ENCODE measurements at regions not wholly inside any gene's neighbourhood (a gene's known extent, or its start where the extent isn't known, plus 50 kb on each side); places are given as distances from the start of the nearest gene placed in this dataset.
"Not testable (repeated sequence)": the region's sequence is repeated elsewhere in the genome, so short reads cannot be mapped to it uniquely, and the experiment has no call there.

- in situ Hi-C loops (cut with HindIII; ENCODE audit: low pct_unique_long_range_greater_than_20kb, low sequenced_read_pairs): no loop called here
- DNase-seq (ENCODE audit: low read depth, low spot score): no peak
Measured at GRCh38 chr1:73100216-73100615, 817.9 kb upstream of the NEGR1 start.

GRCh38 chr1:73097917-73098316, 815.6 kb upstream of the NEGR1 start:
- in situ Hi-C loops (cut with HindIII; ENCODE audit: low pct_unique_long_range_greater_than_20kb, low sequenced_read_pairs): no loop called here
- DNase-seq (ENCODE audit: low read depth, low spot score): no peak

GRCh38 chr1:73096841-73097240, 814.5 kb upstream of the NEGR1 start:
- in situ Hi-C loops (cut with HindIII; ENCODE audit: low pct_unique_long_range_greater_than_20kb, low sequenced_read_pairs): no loop called here
- no peak for DNase-seq (ENCODE audit: low read depth, low spot score)

- no peak for DNase-seq (ENCODE audit: low read depth, low spot score)
- in situ Hi-C loops (cut with HindIII; ENCODE audit: low pct_unique_long_range_greater_than_20kb, low sequenced_read_pairs): no loop called here
Measured at GRCh38 chr1:73092383-73092782, 810.0 kb upstream of the NEGR1 start.

- DNase-seq (ENCODE audit: low read depth, low spot score): no peak
- in situ Hi-C loops (cut with HindIII; ENCODE audit: low pct_unique_long_range_greater_than_20kb, low sequenced_read_pairs): no loop called here
Measured at GRCh38 chr1:73066866-73067265, 784.5 kb upstream of the NEGR1 start.

- in situ Hi-C loops (cut with HindIII; ENCODE audit: low pct_unique_long_range_greater_than_20kb, low sequenced_read_pairs): no loop called here
- no peak for DNase-seq (ENCODE audit: low read depth, low spot score)
Measured at GRCh38 chr1:73065339-73066041, 783.2 kb upstream of the NEGR1 start.

GRCh38 chr1:73056826-73057225, 774.5 kb upstream of the NEGR1 start:
- DNase-seq (ENCODE audit: low read depth, low spot score): no peak
- in situ Hi-C loops (cut with HindIII; ENCODE audit: low pct_unique_long_range_greater_than_20kb, low sequenced_read_pairs): no loop called here

GRCh38 chr1:73044241-73045036, 762.1 kb upstream of the NEGR1 start:
- DNase-seq (ENCODE audit: low read depth, low spot score): no peak
- in situ Hi-C loops (cut with HindIII; ENCODE audit: low pct_unique_long_range_greater_than_20kb, low sequenced_read_pairs): no loop called here

- in situ Hi-C loops (cut with HindIII; ENCODE audit: low pct_unique_long_range_greater_than_20kb, low sequenced_read_pairs): no loop called here
- no peak for DNase-seq (ENCODE audit: low read depth, low spot score)
Measured at GRCh38 chr1:73042403-73042802, 760.1 kb upstream of the NEGR1 start.

- no peak for DNase-seq (ENCODE audit: low read depth, low spot score)
- in situ Hi-C loops (cut with HindIII; ENCODE audit: low pct_unique_long_range_greater_than_20kb, low sequenced_read_pairs): no loop called here
Measured at GRCh38 chr1:73040811-73041210, 758.5 kb upstream of the NEGR1 start.

- in situ Hi-C loops (cut with HindIII; ENCODE audit: low pct_unique_long_range_greater_than_20kb, low sequenced_read_pairs): no loop called here
- no peak for DNase-seq (ENCODE audit: low read depth, low spot score)
Measured at GRCh38 chr1:73034271-73034670, 751.9 kb upstream of the NEGR1 start.

- in situ Hi-C loops (cut with HindIII; ENCODE audit: low pct_unique_long_range_greater_than_20kb, low sequenced_read_pairs): no loop called here
- no peak for DNase-seq (ENCODE audit: low read depth, low spot score)
Measured at GRCh38 chr1:73033640-73034039, 751.3 kb upstream of the NEGR1 start.

GRCh38 chr1:73029571-73029970, 747.2 kb upstream of the NEGR1 start:
- in situ Hi-C loops (cut with HindIII; ENCODE audit: low pct_unique_long_range_greater_than_20kb, low sequenced_read_pairs): no loop called here
- no peak for DNase-seq (ENCODE audit: low read depth, low spot score)

- in situ Hi-C loops (cut with HindIII; ENCODE audit: low pct_unique_long_range_greater_than_20kb, low sequenced_read_pairs): no loop called here
- DNase-seq (ENCODE audit: low read depth, low spot score): no peak
Measured at GRCh38 chr1:73026114-73026513, 743.8 kb upstream of the NEGR1 start.

- DNase-seq (ENCODE audit: low read depth, low spot score): no peak
- in situ Hi-C loops (cut with HindIII; ENCODE audit: low pct_unique_long_range_greater_than_20kb, low sequenced_read_pairs): no loop called here
Measured at GRCh38 chr1:73009938-73010337, 727.6 kb upstream of the NEGR1 start.

- in situ Hi-C loops (cut with HindIII; ENCODE audit: low pct_unique_long_range_greater_than_20kb, low sequenced_read_pairs): no loop called here
- DNase-seq (ENCODE audit: low read depth, low spot score): no peak
Measured at GRCh38 chr1:73009311-73009710, 727.0 kb upstream of the NEGR1 start.

GRCh38 chr1:72997624-72998023, 715.3 kb upstream of the NEGR1 start:
- DNase-seq (ENCODE audit: low read depth, low spot score): no peak
- in situ Hi-C loops (cut with HindIII; ENCODE audit: low pct_unique_long_range_greater_than_20kb, low sequenced_read_pairs): no loop called here

- DNase-seq (ENCODE audit: low read depth, low spot score): no peak
- in situ Hi-C loops (cut with HindIII; ENCODE audit: low pct_unique_long_range_greater_than_20kb, low sequenced_read_pairs): no loop called here
Measured at GRCh38 chr1:72997041-72997440, 714.7 kb upstream of the NEGR1 start.

- in situ Hi-C loops (cut with HindIII; ENCODE audit: low pct_unique_long_range_greater_than_20kb, low sequenced_read_pairs); DNase-seq (ENCODE audit: low read depth, low spot score): not testable (repeated sequence)
Measured at GRCh38 chr1:72987871-72988270, 705.5 kb upstream of the NEGR1 start.
